ENCODE measurements at regions not wholly inside any gene's neighbourhood (a gene's known extent, or its start where the extent isn't known, plus 50 kb on each side); places are given as distances from the start of the nearest gene placed in this dataset.
A peak's percentile ranks its signal among the peaks of the same experiment; 100 is the strongest.
"Not testable (repeated sequence)": the region's sequence is repeated elsewhere in the genome, so short reads cannot be mapped to it uniquely, and the experiment has no call there.

- DNase-seq: no peak
These were observed 756.8 kb downstream of the RAPGEF2 start for GRCh38 chr4:159859656-159860148.

DNA sequence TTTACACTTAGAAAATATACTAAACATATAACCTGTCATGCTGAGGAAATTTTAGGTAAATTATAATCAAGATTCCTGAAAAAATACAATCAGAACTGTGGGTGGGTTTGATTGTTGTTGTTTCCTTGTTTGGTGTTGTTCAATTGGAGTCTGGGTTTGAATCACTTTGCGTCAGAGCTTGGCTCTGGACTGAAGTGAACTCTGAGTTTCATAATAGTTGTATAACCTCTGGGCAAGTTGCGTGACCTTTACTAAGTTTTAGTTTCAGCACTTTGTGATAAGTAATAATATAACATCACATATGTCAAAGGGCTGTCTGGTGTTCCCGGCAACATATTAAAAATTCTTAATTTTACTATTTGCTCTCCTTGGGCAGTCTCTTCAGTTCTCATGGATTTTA lies 758.1 kb downstream of the RAPGEF2 start:
- no peak for DNase-seq

DNA sequence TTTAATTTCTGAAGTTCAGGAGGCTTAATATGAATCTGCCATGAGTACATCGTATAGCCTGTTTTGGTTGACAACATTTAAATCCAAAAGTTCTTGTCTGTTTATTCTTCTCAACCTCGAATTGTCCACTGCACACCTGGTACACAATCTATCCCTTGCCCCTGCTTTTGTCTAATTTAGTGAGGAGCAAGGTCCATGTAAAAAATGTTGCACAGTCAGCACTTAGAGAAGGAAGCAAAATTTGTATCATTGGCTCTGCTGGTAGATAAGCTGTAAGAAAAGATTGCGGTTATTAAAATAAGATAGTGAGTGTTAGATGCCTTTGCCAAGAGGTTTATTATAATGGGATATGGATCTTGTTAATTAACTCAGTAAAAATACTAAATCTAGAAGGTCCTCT lies 761.5 kb downstream of the RAPGEF2 start:
- DNase-seq: no peak

GRCh38 chr4:159867673-159868072 lies 764.8 kb downstream of the RAPGEF2 start:
- no peak for DNase-seq

DNA sequence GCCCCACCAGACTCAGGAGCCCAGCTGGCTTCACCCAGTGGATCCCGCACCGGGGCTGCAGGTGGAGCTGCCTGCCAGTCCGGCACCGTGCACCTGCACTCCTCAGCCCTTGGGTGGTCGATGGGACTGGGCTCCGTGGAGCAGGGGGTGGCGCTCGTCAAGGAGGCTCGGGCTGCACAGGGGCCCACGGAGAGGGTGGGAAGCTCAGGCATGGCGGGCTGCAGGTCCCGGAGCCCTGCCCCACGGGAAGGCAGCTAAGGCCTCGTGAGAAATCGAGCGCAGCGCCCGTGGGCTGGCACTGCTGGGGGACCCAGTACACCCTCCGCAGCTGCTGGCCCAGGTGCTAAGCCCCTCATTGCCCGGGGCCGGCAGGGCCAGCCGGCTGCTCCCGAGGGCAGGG lies 766.1 kb downstream of the RAPGEF2 start:
- not testable (repeated sequence) for DNase-seq

- DNase-seq: no peak
These were observed 768.3 kb downstream of the RAPGEF2 start for GRCh38 chr4:159871141-159871540.

DNA sequence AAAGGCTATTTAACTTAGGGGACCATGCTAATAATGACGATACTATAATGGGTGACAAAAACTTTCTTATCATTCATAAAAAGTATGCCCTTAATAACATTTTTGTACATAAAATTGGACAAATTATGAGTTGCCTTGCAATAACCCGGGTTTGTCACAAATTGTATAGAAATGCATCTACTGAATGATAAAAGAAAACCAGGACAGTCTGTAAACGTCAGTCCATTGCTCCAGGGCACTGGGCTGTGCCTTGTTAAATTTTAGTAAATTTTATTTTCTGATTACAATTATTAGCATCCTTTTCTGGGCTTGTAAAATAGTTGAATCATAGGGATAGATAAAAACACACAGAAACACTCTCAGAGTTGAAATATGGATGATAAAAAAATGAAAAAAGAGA lies 778.3 kb downstream of the RAPGEF2 start:
- no peak for DNase-seq

GRCh38 chr4:159884989-159885388 lies 782.1 kb downstream of the RAPGEF2 start:
- no peak for DNase-seq

DNA sequence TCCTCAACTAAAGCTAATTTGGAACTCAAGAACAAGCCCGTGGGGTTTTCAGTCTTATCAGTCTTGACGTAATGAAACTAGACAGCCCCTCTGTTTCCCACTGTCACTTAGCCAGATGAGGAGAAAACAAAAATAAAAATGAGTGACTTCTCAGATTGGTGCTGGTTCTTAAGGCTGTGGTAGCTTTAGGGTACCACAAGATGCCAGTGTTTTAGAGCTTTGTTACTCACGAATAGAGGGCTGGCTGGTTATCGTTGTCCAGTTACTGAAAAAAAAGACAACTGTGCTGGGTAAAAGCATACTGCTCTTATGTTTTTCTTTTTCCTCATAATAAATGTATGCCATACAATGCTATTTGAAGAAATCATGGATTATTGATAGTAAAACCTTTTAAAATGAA lies 796.7 kb downstream of the RAPGEF2 start:
- no peak for DNase-seq

DNA sequence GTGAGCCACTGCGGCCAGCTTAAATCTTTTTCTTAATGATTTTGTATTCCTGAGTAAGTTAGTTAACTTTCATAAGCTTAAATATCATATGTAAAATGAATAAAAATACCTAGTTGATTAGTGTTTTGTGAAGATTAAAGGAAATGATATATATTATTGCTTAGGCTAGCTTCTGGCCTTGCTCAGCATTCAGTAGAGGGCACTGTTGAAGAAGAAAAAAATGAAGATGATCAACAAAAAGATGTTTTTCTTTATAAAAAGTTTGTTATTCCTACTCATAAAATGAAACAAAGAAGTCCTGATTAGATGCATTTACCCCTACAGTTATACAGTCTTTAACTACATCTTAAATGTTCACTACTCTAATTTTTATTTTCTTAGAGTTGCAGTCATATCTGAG lies 797.7 kb downstream of the RAPGEF2 start:
- no peak for DNase-seq

DNA sequence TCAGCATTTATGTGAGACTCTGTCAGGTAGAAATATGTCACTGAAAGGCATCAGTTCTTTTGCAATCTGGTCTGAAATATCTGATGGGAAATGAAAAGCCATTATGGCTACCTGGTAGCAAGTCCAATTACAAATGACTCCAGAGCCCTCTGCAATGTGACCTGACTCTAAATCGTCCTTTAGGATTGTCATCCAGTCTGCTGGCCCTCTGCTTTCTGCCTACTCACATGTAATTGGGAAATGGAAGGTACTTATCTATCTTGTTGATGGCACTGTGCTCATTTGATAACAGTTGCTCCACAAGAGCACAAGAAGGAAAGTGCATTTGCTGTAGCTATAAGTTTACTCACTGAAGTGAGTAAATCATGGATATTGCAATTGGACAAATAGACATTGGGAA lies 799.8 kb downstream of the RAPGEF2 start:
- no peak for DNase-seq

GRCh38 chr4:159904906-159905305 lies 802.0 kb downstream of the RAPGEF2 start:
- no peak for DNase-seq

DNA sequence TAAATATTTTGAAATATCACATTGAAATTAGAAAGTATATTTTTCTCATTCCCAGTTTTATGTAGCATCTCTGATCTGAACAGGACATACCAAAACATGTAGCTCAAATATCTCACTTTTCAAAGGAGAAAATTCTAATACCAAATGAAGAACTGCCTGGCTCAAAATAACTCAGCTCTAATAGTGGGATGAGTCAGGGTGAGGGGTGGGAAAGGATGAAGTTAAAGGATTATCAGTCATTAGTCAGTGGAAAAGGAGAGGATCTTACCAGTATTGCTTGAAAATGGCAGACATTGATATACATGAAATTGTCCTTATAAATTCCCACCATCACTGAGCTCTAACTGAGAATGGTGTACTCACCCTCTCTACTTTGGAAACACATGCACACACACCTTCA lies 803.2 kb downstream of the RAPGEF2 start:
- no peak for DNase-seq

DNA sequence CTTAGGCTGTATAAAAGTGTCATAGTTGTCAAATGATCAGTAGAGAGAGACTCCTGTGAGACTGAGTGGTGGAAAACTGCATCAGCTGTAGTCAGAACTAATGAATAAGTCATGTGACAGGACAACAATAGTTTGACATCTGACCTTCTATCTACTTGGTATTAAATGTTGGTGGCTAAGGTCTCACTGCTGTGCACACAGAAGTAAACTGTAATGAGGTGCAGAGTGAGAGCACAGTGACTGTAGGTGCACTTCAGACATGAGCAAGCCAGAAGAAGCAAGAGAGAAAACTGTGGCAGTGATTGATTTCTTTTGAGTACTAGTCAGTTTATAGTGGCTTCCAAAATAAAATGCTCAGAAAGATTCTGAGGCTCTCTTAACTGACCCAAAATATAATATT lies 803.6 kb downstream of the RAPGEF2 start:
- DNase-seq: no peak

- DNase-seq: no peak
These were observed 807.8 kb downstream of the RAPGEF2 start for GRCh38 chr4:159910721-159911120.

DNA sequence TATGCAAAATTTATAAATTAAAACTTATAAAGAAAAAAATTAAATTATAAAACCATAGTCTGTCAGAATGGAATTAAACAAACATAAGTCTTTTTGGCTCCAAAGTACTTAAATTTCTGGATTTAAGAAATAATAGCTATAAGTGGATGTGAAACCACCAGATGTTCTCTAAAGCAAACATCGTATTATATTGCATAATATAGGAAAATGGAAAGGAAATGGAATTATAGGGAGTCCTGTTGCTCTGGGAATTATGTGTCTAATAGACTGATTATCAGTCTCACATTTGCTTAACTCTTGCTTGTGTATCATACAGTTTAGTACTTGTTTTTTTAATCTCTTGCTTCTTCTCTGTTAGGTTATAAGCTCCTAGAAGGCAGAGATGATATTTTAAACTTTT lies 819.2 kb downstream of the RAPGEF2 start:
- no peak for DNase-seq

GRCh38 chr4:159925770-159926169 lies 822.9 kb downstream of the RAPGEF2 start:
- DNase-seq: no peak

GRCh38 chr4:159926871-159927270 lies 824.0 kb downstream of the RAPGEF2 start:
- DNase-seq: no peak

GRCh38 chr4:159927781-159928180 lies 824.9 kb downstream of the RAPGEF2 start:
- no peak for DNase-seq

- not testable (repeated sequence) for DNase-seq
These were observed 831.7 kb downstream of the RAPGEF2 start for GRCh38 chr4:159934602-159935001.

- no peak for DNase-seq
These were observed 834.7 kb downstream of the RAPGEF2 start for GRCh38 chr4:159937595-159937994.

GRCh38 chr4:159939681-159940080 lies 836.8 kb downstream of the RAPGEF2 start:
- not testable (repeated sequence) for DNase-seq

- DNase-seq: no peak
These were observed 838.2 kb downstream of the RAPGEF2 start for GRCh38 chr4:159941076-159941475.

GRCh38 chr4:159944477-159944876 lies 841.6 kb downstream of the RAPGEF2 start:
- DNase-seq: no peak

- DNase-seq: peak; percentile 60
These were observed 844.2 kb downstream of the RAPGEF2 start for GRCh38 chr4:159946983-159947615.

Measured in hematopoietic multipotent progenitor cell treated with erythropoietin and hydrocortisone succinate and interleukin-3 and kit ligand, for 8 days (in vitro differentiated cells).